Renal cortical epithelial cell (primary cell): ENCODE measurements at regions not wholly inside any gene's neighbourhood (a gene's known extent, or its start where the extent isn't known, plus 50 kb on each side); places are given as distances from the start of the nearest gene placed in this dataset.
A peak's percentile ranks its signal among the peaks of the same experiment; 100 is the strongest.

Experiments used
- DNase-seq: peaks from one replicate; pipeline ENCODE4 v3.0.0-alpha.2; 2011; ENCODE audit warnings: low read depth

- peak; percentile 50 for DNase-seq
These were observed 52.8 kb downstream of the PPP1R2C start for GRCh38 chrX:42725196-42725595.

DNA sequence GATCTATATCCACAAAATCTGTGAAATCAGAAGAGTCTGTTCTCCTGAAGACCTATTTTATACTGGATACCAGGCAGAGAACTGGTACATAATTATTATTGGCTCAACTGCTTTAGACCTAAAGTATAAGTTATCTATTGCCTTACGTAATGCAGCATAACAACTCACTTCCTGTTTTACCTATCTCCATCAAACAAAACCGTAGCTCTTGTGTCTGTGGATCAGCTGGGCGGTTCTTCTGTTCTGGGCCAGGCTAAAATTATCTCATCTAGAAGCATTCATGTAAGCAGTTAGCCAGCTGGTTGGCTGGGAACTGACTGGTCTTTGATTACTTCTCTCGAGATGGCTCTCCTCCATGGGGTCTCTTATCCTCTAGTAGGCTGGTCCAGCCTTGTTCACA lies 57.8 kb downstream of the PPP1R2C start:
- no peak for DNase-seq

- no peak for DNase-seq
These were observed 62.2 kb downstream of the PPP1R2C start for GRCh38 chrX:42715701-42716262.

DNA sequence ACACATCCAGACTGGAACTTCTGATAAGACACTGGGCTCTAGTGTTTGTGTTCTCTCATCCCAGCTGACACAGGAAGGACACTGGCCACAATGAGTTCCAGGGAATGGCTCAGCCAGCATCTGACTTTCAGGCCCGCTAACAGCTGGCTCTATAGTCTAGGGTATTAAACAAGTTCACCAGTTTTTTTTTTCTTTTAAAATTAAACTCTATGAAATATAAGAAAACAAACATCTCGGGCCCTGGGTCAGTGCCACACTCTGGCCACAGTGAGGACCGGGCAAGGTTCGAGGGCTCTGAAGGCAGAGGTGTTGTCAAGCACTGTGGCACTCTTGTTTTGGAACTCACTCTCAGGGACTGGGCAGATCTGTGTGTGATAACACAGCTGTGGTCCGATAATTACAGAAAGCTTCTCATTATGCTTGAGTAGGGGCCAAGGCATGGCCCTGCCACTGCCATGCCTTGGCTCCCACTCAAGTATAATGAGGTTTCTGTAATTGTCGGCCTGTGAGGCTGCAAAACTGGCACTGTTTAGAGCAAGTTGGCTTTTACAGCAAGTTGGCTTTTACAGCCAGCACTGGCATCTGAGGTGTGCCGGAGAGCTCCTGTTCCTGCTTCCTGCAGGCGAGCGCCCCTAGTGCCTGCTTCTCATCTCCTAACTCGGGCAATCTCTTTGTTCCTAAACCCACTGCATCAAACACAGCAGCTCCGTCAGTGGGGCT lies 62.8 kb downstream of the PPP1R2C start:
- peak; percentile 74 for DNase-seq

DNA sequence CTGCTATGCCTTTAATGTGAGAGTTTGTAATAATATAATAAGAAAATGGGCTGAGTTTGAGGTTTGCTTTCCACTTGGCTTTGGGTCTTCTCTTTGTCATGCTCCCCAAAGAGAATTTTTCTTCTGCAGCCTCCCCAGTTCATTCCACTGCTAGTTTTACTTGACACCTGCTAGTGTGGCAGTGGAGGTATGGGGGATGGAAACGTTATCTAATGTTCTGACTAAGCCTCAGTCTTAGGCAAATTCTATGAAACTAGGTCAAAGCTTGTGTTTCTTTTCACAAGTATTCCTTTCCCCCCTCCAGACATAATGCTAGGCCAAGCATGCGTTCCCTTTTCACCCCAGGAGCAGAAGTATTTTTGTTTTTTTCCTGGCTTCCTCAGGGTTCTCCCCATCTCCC lies 67.5 kb downstream of the PPP1R2C start:
- no peak for DNase-seq

DNA sequence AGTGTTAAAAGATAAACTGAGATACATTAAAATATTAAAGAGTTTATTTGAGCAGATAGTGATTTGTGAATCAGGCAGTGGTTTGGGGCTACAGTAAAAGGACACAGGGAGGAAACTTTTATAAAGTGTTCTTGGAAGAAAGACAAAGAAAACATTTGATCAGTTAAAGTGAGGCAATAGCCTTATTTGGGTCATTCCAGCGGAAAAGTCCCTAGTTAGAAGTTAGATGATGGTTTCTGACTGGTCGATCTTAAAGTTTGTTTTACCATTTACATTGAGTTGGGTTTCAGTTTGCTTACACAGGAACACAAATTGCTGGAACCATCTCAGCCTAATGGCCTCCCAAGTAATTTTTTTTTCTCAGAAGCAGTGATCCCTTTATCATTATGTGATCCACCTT lies 69.7 kb downstream of the PPP1R2C start:
- peak; percentile 15 for DNase-seq

DNA sequence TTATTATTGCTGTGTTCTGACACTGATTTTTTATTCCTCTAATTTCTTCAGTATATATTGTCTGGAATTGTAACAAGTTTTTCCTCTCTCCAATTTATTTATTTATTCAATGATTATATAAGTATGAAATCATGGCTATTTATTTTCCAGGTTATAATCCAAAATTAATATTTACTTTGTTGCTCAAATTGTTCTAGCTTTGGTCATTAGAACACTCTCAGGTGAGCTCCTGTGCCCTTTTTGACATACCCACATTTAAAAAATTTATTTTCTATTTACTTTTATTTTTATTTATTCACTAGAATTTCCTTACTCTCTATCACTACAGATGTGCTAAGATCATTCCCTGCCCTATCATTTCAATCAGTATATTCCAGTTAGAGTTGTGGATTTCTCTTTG lies 70.2 kb downstream of the PPP1R2C start:
- no peak for DNase-seq

GRCh38 chrX:42704454-42704853 lies 73.5 kb downstream of the PPP1R2C start:
- no peak for DNase-seq

DNA sequence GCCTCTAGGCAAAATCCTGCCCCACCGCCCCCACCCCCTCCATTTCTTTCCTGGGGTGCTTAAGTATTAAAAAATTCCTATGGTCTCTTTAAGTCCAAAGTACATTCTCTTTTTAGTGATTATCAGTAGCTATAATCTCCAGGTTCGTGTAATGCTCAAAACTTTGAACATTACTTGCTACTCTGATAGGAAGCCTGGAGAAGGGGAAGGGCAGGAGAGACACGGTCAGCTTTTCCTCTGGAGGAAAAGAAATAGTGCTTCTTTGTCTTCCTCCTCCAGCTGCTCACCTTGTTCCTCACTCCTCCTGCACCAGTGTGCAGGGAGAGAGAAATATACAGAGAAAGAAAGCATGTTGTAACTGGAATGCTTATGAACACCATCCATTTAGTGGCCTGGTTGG lies 80.4 kb downstream of the PPP1R2C start:
- no peak for DNase-seq

DNA sequence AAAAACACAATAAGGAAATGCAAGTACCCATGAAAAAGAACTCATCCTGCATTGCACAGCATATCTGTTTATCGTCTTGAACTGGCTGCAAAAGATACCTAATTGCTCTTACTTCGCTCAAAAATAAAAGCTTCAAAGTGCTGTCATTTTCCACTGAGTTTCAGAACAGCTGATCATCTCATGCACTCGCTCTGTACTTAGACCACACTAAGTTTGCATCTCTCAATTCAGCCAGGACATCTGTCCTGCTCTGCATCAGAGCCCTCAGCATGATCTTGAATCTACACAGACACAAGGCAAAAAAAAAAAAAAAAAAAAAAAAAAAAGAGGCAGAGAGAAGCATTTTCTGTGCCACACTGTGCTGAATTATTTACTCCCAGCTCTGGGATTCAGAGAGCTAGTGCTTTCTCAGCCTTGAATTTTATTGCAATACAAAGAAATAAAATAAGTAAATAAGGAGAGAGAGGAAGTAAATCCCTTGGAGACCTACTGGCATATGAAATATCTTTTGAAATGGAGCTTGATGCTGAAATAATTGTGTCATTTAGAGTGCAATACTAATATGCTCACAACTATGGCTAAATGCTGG lies 81.3 kb downstream of the PPP1R2C start:
- DNase-seq, result no peak

- peak; percentile 90 for DNase-seq
These were observed 82.1 kb downstream of the PPP1R2C start for GRCh38 chrX:42695800-42696358.

DNA sequence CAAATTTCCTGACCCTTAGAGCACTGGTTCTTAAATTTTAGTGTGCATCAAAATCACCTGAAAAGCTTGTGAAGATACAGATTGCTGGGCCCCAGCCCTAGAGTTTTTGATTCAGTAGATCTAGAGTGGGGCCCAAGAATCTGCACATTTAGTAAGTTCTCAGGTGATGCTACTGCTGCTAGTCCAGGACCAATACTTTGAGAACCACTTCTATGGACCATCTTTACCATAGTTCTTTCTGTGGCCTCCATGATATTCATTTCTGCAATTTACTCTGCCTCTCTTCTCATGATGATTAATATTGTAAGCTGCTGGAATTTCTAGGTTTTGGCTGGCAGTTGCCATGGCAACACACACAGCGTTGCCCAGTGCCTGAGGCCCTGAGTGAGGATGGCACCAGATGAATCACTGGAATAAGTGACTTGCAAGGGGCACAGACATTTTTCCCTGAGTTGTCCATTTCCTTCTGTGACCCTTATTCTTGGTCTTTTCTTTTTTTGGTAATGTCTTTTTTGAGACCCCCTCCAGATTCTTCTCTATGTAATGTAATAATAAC lies 83.6 kb downstream of the PPP1R2C start:
- DNase-seq, result peak; percentile 48

GRCh38 chrX:42691196-42691595 lies 86.8 kb downstream of the PPP1R2C start:
- no peak for DNase-seq

GRCh38 chrX:42686706-42687105 lies 91.3 kb downstream of the PPP1R2C start:
- DNase-seq, result peak; percentile 21

DNA sequence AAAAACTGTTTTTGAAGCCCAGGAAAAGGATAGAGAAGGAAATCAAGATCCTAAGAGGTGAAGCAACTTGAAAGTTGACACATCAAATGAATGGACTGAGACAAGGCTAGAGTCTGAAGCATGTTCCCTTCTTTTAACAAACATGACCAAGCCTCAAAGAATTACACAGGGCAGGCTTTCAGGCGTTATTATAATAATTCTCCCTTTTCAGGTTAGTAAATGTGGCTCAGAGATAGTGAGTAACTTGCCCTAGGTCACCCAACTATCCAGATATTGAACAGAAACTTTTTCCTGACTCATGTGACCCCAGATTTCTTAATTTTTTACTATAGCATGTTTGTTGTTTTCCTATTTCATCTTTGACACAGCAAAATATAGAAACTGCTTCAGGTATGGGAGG lies 91.7 kb downstream of the PPP1R2C start:
- DNase-seq, result no peak

- no peak for DNase-seq
These were observed 93.9 kb downstream of the PPP1R2C start for GRCh38 chrX:42684065-42684464.

GRCh38 chrX:42680666-42681065 lies 97.3 kb downstream of the PPP1R2C start:
- DNase-seq, result peak; percentile 43

DNA sequence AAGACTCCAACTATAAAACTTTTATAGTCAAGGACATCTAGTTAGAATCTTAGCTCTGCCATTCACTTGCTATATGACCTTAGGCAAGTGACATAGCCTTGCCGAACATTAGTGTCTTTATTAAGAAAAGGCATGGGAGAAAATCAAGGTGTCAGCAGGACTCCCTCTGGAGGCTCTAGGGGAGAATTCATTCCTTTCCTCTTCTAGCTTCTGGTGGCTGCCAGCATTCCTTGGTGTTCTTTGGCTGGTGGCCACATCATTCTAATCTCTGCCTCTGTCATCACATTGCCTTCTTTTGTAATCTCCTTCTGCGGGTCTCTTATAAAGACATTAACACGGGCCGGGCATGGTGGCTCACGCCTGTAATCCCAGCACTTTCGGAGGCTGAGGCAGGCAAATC lies 99.8 kb downstream of the PPP1R2C start:
- DNase-seq, result peak; percentile 18

GRCh38 chrX:42673301-42673810 lies 104.6 kb downstream of the PPP1R2C start:
- peak; percentile 36 for DNase-seq

DNA sequence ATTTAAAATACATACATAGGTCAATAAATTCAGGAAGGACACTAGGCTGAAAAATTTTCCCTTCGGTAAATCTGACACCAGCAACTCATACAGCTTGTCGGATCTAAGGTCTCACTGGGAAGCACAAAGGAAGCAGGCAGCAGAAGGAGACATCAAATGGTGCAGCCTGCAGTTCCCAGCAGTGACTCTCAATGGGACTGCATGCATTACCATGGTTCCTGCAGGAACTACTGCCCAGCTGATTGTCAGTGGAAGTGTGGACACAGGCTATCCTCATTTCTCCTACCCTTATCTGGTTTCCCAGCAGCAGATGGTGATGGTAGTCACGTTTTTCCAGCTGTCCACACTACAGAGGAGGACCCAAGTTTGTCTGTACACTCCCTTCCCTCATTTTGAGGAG lies 113.3 kb downstream of the PPP1R2C start:
- no peak for DNase-seq

- no peak for DNase-seq
These were observed 149.5 kb downstream of the PPP1R2C start for GRCh38 chrX:42628471-42628870.

DNA sequence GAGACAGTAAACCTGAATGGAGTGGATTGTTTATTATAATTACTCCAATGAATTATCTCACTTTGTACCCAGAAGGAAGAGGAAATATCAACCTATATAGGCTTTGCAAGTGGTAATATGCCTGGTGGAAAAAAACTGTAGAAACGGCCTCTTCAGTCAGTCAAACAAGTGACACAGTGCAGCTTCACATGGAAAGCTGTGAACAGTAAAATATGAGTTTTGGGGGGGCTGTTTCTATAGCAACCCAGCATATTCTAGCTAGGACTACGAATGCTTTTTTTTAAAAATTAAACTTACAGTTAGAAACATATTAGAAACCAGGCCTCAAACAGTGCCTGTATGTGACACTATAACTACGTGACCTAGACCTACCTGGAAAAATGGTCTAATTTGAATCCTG lies 150.1 kb downstream of the PPP1R2C start:
- DNase-seq, result no peak

DNA sequence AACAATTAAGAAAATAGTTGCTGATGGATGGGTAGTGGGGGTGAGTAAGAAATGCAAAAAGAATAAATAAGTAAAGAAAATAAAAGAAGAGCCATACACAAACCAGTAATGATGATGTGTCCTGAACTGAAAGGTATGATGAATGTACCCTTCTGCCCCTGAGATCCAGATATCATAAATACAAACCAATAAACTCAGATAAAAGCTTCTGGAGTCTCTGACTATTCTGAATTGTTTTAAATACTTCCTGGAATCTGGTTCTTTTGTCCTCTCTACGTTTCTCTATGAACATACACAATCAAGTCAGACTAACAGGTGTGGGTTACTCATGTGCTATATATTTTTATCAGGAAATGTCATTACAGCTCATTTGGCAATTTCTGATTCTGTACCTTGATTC lies 153.4 kb downstream of the PPP1R2C start:
- DNase-seq, result no peak
